Tibial artery (tissue), 4 donors: ENCODE measurements at regions not wholly inside any gene's neighbourhood (a gene's known extent, or its start where the extent isn't known, plus 50 kb on each side); places are given as distances from the start of the nearest gene placed in this dataset.

Experiments used
- DNase-seq, 2 donors: peaks; one replicate each; pipeline ENCODE4 v3.0.0-alpha.2; 2019
- H3K27ac ChIP-seq, 2 donors: fragments of 200-600 bp; sonication (generic) in 1 of 2; 1 replicate in 1 of 2; 2 replicates in 1 of 2; pipeline ENCODE4 v1.5.1; 2018 to 2019; ENCODE audit warnings: mild to moderate bottlenecking in 1 of 2
- H3K27me3 ChIP-seq, 2 donors: fragments of 200-600 bp; sonication (generic) in 1 of 2; one replicate each; pipeline versions ENCODE4 v1.5.1 to v1.6.0; 2016 to 2019
- H3K36me3 ChIP-seq, 3 donors: fragments of 200-600 bp; sonication (generic) in 2 of 3; one replicate each; pipeline ENCODE4 v1.5.1; 2016 to 2019; ENCODE audit warnings: mild to moderate bottlenecking in 2 of 3
- H3K4me1 ChIP-seq, 4 donors: fragments of 200-600 bp; sonication (generic) in 2 of 4; 1 replicate in 3 of 4; 2 replicates in 1 of 4; pipeline ENCODE4 v1.5.1; 2016 to 2019
- H3K4me3 ChIP-seq, 2 donors: fragments of 200-600 bp; sonication (generic) in 1 of 2; 1 replicate in 1 of 2; 2 replicates in 1 of 2; pipeline ENCODE4 v1.5.1; 2018 to 2019; ENCODE audit warnings: mild to moderate bottlenecking in 2 of 2
- H3K9me3 ChIP-seq, 3 donors: fragments of 200-600 bp; sonication (generic) in 1 of 3; one replicate each; pipeline ENCODE4 v1.5.1; 2016 to 2019
- intact Hi-C: fragments of 100-400 bp; cut with DNase I; formaldehyde crosslinking; loops from one replicate; pipeline ENCODE4 v1.15.0; 2023; ENCODE audit warnings: low total_unique reads
- TF ChIP-seq, protein P1 (sequence below), 2 experiments: fragments of 200-600 bp in 1 of 2; fragments of 450-650 bp in 1 of 2; IDR thresholded peaks; one replicate each; pipeline ENCODE4 v1.5.1; 2017 to 2019; ENCODE audit warnings: antibody characterized with exemption in 2 of 2, mild to moderate bottlenecking in 1 of 2, moderate library complexity in 1 of 2

DNA sequence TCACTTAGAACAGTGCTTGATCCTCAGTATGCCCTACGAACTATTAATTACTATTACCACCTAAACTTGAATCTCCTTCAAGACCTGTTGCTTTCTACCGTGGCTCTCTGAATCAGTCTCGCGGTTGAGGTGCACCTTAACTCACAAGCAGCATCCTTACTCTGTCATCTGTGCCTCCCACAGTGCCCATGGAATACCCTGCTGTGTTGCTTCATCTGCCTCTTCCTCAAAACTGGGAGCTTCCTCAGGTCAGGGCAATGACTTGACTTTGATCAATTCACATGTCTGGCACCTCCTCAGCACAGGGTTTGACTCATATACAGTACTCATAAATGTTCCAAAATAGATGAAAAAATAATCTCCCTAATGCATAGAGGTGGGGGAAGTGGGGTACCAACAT, 305.9 kb downstream of the NUAK1 start:
- intact Hi-C loops: loop anchor here (5.0 kb wide), 1 partner anchor 1304 kb away; no protein-coding TSS in a partner anchor
- TF ChIP-seq, protein P1, sequence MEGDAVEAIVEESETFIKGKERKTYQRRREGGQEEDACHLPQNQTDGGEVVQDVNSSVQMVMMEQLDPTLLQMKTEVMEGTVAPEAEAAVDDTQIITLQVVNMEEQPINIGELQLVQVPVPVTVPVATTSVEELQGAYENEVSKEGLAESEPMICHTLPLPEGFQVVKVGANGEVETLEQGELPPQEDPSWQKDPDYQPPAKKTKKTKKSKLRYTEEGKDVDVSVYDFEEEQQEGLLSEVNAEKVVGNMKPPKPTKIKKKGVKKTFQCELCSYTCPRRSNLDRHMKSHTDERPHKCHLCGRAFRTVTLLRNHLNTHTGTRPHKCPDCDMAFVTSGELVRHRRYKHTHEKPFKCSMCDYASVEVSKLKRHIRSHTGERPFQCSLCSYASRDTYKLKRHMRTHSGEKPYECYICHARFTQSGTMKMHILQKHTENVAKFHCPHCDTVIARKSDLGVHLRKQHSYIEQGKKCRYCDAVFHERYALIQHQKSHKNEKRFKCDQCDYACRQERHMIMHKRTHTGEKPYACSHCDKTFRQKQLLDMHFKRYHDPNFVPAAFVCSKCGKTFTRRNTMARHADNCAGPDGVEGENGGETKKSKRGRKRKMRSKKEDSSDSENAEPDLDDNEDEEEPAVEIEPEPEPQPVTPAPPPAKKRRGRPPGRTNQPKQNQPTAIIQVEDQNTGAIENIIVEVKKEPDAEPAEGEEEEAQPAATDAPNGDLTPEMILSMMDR (IDR thresholded peaks at IDR 0.05): no peak
- H3K27me3 ChIP-seq: no peaks in the 10 kb centered on the region
- no peak overlapping the region for H3K4me3 ChIP-seq
- H3K4me1 ChIP-seq: peaks cover 0 to 25% (median 19%) of the 10 kb centered on the region in 4 donors
- H3K36me3 ChIP-seq: no peaks in the 10 kb centered on the region
- no peaks in the 10 kb centered on the region for H3K9me3 ChIP-seq
- H3K27ac ChIP-seq: no peak overlapping the region
- DNase-seq: no peak

DNA sequence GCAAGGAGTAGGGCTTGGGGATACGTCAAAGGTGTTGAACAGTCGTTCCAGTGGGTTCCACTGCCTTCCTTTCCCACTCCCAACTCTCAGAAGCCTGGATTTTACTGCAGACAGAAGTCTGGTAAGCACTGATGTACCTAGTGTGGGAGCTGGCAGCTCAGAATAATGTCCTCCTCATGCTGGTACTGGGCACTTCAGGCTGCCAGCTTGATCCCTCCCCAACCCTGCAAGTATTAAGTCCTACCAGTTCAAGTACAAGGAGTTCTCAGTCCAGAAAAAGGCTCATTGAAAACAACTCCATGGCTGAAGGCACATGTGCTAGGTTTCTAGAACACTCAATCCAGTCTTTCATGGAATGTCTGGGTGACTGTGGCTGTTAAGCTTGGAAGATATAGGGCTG, 304.3 kb downstream of the NUAK1 start:
- no peaks in the 10 kb centered on the region for H3K27me3 ChIP-seq
- no peak for DNase-seq
- intact Hi-C loops: loop anchor here (5.0 kb wide), 1 partner anchor 1303 kb away; no protein-coding TSS in a partner anchor
- TF ChIP-seq, protein P1 (IDR thresholded peaks at IDR 0.05): no peak
- H3K36me3 ChIP-seq: no peaks in the 10 kb centered on the region
- peaks cover 0 to 25% (median 19%) of the 10 kb centered on the region in 4 donors for H3K4me1 ChIP-seq
- H3K9me3 ChIP-seq: no peaks in the 10 kb centered on the region
- no peak overlapping the region for H3K4me3 ChIP-seq
- peak overlapping the region; percentile 54 to 68 for H3K27ac ChIP-seq

DNA sequence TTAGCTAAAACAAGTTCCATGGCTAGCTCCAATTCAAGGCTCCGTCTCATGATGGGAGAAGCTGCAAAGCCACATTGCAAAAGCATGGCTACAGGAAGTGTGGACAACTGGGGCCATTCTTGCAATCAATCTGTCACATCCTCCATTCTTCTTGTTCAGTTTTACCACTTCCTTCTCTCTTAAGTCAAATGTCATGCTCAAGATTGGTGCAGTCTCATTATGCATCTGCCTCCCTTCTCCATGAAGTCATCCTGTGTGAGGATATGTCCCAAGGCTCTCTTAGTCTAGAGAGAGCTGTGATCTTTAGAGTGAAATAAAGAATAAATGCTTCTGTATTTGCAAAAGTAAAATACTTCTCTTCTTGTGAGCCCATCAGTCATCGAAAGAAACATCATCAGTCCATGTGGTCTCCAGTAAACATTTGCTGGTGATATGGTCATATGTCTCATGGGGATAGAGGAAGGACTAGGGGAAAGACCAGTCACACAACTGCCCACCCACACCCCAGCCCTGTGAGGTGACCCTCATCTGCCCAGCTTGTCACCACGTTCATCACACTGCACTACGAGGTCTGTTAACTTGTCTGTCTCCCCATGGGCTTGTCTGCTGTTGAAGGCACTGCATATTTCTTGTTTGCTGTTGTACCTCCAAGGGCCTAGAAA, 303.0 kb downstream of the NUAK1 start:
- H3K36me3 ChIP-seq: no peaks in the 10 kb centered on the region
- intact Hi-C loops: no loop called here
- no peaks in the 10 kb centered on the region for H3K9me3 ChIP-seq
- peaks cover 0 to 25% (median 19%) of the 10 kb centered on the region in 4 donors for H3K4me1 ChIP-seq
- no peak for DNase-seq
- peak overlapping the region; percentile 54 to 68 for H3K27ac ChIP-seq
- no peaks in the 10 kb centered on the region for H3K27me3 ChIP-seq
- no peak overlapping the region for H3K4me3 ChIP-seq
- TF ChIP-seq, protein P1 (IDR thresholded peaks at IDR 0.05): no peak

DNA sequence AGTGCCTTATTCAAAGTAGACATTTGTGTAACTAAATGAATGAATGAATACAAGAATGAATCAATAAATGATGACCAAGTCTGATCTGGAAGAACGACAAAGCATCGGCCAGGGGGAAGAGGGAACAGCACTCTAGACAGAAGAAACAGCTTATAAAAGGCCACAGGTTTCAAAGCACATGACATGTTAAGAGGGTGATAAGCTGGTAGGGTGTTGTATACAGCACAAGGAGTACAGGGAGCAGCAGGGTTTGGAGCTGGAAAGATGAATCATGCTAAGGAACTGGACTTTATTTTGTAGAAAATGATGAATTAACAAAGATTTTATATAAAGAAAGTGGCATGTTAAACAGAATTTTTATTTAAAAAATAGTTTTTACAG, 302.5 kb downstream of the NUAK1 start:
- intact Hi-C loops: no loop called here

DNA sequence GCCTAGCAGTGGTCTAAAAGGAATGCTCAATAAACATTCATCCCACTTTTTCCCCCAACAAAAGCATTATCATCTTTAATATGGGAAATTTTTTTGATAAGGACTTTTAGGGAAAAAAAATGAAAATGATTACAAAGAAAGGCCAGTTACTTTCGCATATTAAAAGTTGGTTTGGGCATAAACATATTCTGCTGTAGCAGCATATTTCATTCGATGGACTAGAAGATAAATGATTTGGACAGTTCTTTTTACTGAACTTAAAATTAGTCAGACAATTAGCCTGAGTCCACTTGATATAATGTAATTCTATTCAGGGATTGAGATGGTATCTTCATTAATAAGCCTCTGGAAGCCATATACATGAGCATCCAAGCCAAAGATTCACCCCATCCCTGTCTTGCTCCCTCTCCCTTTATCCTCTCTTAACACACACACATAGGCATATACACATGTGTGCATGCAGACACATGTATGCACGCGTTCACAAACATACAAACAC, 299.1 kb downstream of the NUAK1 start:
- no peak for DNase-seq
- Histone ChIP-seq H3K27me3 (no peaks in the 10 kb centered on the region), H3K27ac (no peak overlapping the region), H3K4me1 (peaks cover 0 to 26% (median 13%) of the 10 kb centered on the region in 4 donors), H3K36me3 (no peaks in the 10 kb centered on the region), H3K9me3 (no peaks in the 10 kb centered on the region), H3K4me3 (no peak overlapping the region)
- TF ChIP-seq, protein P1 (IDR thresholded peaks at IDR 0.05): no peak
- intact Hi-C loops: no loop called here

More for the DNA sequence above, 302.5 kb downstream of the NUAK1 start:
- no peaks in the 10 kb centered on the region for H3K36me3 ChIP-seq
- TF ChIP-seq, protein P1 (IDR thresholded peaks at IDR 0.05): no peak
- no peaks in the 10 kb centered on the region for H3K27me3 ChIP-seq
- no peak overlapping the region for H3K4me3 ChIP-seq
- peak overlapping the region in 1 of 2 donors; percentile 68 for H3K27ac ChIP-seq
- H3K9me3 ChIP-seq: no peaks in the 10 kb centered on the region
- DNase-seq: no peak
- peaks cover 0 to 25% (median 19%) of the 10 kb centered on the region in 4 donors for H3K4me1 ChIP-seq
